ENCODE measurements at regions not wholly inside any gene's neighbourhood (a gene's known extent, or its start where the extent isn't known, plus 50 kb on each side); places are given as distances from the start of the nearest gene placed in this dataset.

- Histone ChIP-seq H3K27me3 (ENCODE audit: control insufficient read depth in 2 of 2, insufficient read depth in 2 of 2, low read length in 2 of 2) (no peaks in the 10 kb centered on the region), H3K27ac (ENCODE audit: insufficient read depth, low read depth, low read length) (no peak overlapping the region), H3K4me3 (replicated peaks in 1 of 3; ENCODE audit: insufficient read depth in 1 of 3, low read depth in 1 of 3, low read length in 3 of 3) (no peak overlapping the region), H3K9me3 (replicated peaks; ENCODE audit: control insufficient read depth, insufficient read depth, low read length) (no peaks in the 10 kb centered on the region), H3K4me1 (ENCODE audit: control insufficient read depth, extremely low read depth, insufficient read depth, low read length) (no peaks in the 10 kb centered on the region), H4K20me1 (replicated peaks; ENCODE audit: control insufficient read depth, extremely low read depth, insufficient read depth, low read length) (no peaks in the 10 kb centered on the region), H3K36me3 (ENCODE audit: control insufficient read depth in 2 of 2, extremely low read depth in 1 of 2, insufficient read depth in 2 of 2, low read length in 2 of 2) (no peaks in the 10 kb centered on the region), H3K79me2 (ENCODE audit: control insufficient read depth, insufficient read depth, low read length) (no peaks in the 10 kb centered on the region), H3K4me2 (ENCODE audit: insufficient read depth, low read length) (no peak overlapping the region), H2AFZ (ENCODE audit: low read depth, low read length) (no peak overlapping the region), H3K9ac (replicated peaks; ENCODE audit: extremely low read depth, insufficient read depth, low read length) (no peak overlapping the region), H3K9me1 (replicated peaks; ENCODE audit: control insufficient read depth, extremely low read depth, insufficient read depth, low read length) (no peaks in the 10 kb centered on the region)
- no peak for TF ChIP-seq MYC (IDR thresholded peaks at IDR 0.05; ENCODE audit: low read depth, low read length)
- CTCF ChIA-PET, result no interaction called here
- POLR2A ChIA-PET, result no interaction called here
- dilution Hi-C loops (cut with MboI; ENCODE audit: extremely low pct_ligation_motif_present, low sequenced_read_pairs) (no loop called here), intact Hi-C loops (cut with micrococcal nuclease) (no loop called here)
- BruUV-seq (replicated peaks), result no TSS peak
- no peak for DNase-seq (ENCODE audit: low read depth, low spot score)
- no peak for FAIRE-seq
Measured at GRCh38 chr9:107973451-107973850, 483.9 kb upstream of the KLF4 start.

- Histone ChIP-seq H3K27me3 (ENCODE audit: control insufficient read depth in 2 of 2, insufficient read depth in 2 of 2, low read length in 2 of 2) (no peaks in the 10 kb centered on the region), H3K9me3 (replicated peaks; ENCODE audit: control insufficient read depth, insufficient read depth, low read length) (no peaks in the 10 kb centered on the region), H3K9ac (replicated peaks; ENCODE audit: extremely low read depth, insufficient read depth, low read length) (no peak overlapping the region), H3K4me2 (ENCODE audit: insufficient read depth, low read length) (no peak overlapping the region), H4K20me1 (replicated peaks; ENCODE audit: control insufficient read depth, extremely low read depth, insufficient read depth, low read length) (no peaks in the 10 kb centered on the region), H3K4me1 (ENCODE audit: control insufficient read depth, extremely low read depth, insufficient read depth, low read length) (no peaks in the 10 kb centered on the region), H3K9me1 (replicated peaks; ENCODE audit: control insufficient read depth, extremely low read depth, insufficient read depth, low read length) (no peaks in the 10 kb centered on the region), H2AFZ (ENCODE audit: low read depth, low read length) (no peak overlapping the region), H3K4me3 (replicated peaks in 1 of 3; ENCODE audit: insufficient read depth in 1 of 3, low read depth in 1 of 3, low read length in 3 of 3) (no peak overlapping the region), H3K36me3 (ENCODE audit: control insufficient read depth in 2 of 2, extremely low read depth in 1 of 2, insufficient read depth in 2 of 2, low read length in 2 of 2) (no peaks in the 10 kb centered on the region), H3K27ac (ENCODE audit: insufficient read depth, low read depth, low read length) (no peak overlapping the region), H3K79me2 (ENCODE audit: control insufficient read depth, insufficient read depth, low read length) (no peaks in the 10 kb centered on the region)
- no peak for FAIRE-seq
- no peak for DNase-seq (ENCODE audit: low read depth, low spot score)
- BruUV-seq (replicated peaks), result no TSS peak
- intact Hi-C loops (cut with micrococcal nuclease) (no loop called here), dilution Hi-C loops (cut with MboI; ENCODE audit: extremely low pct_ligation_motif_present, low sequenced_read_pairs) (no loop called here)
- ChIA-PET CTCF (interaction anchor here (1.0 kb wide), 1 partner anchor 49 kb away, joined by 3 read pairs; no protein-coding TSS in a partner anchor), POLR2A (no interaction called here)
- TF ChIP-seq GATA2 (IDR thresholded peaks at IDR 0.05; ENCODE audit: insufficient read depth, insufficient read length, low read depth, low read length) (no peak), MAX (IDR thresholded peaks at IDR 0.05; ENCODE audit: insufficient read depth, insufficient read length) (no peak)
Measured at GRCh38 chr9:107972346-107972745, 482.8 kb upstream of the KLF4 start.

All from endothelial cell of umbilical vein (primary cell).